Caco-2 (cell line): ENCODE measurements at regions not wholly inside any gene's neighbourhood (a gene's known extent, or its start where the extent isn't known, plus 50 kb on each side); places are given as distances from the start of the nearest gene placed in this dataset.

Source experiments
- BruUV-seq: library from RNA; stranded (reverse); fragments of 400-500 nt; replicated peaks from 2 replicates; lab custom pipeline; 2021; lab: Mats Ljungman, UMichigan
- CTCF ChIA-PET: fragments of 300-600 bp; sonication (Branson Sonifier 250); formaldehyde crosslinking; loops from one replicate; lab custom pipeline; 2022; ENCODE audit warnings: antibody characterized with exemption; lab: Charles Lee
- POLR2A ChIA-PET: fragments of 300-600 bp; sonication (Branson Sonifier 250); formaldehyde crosslinking; loops from one replicate; lab custom pipeline; 2022; ENCODE audit warnings: antibody characterized with exemption; lab: Charles Lee
- DNase-seq, 2 experiments: peaks; one replicate each; pipeline versions ENCODE4 v3.0.0 to v3.0.0-alpha.2; 2020 to 2022
- H3K27me3 ChIP-seq: replicated peaks from 2 replicates; pipeline ENCODE4 v1.6.0; 2011; ENCODE audit warnings: low read length; ENCODE audit not compliant: control insufficient read depth, insufficient read depth
- H3K36me3 ChIP-seq: 2 replicates; pipeline ENCODE4 v1.5.1; 2011; ENCODE audit warnings: low read length; ENCODE audit not compliant: control insufficient read depth, insufficient read depth
- H3K4me1 ChIP-seq: fragments of 250-450 bp; sonication (Bioruptor Pico); 2 replicates; pipeline ENCODE4 v1.5.1; 2020; ENCODE audit warnings: mild to moderate bottlenecking
- H3K4me3 ChIP-seq: 2 replicates; pipeline ENCODE4 v1.5.1; 2011; ENCODE audit warnings: low read depth, mild to moderate bottlenecking, control low read depth, low read length
- H3K9me3 ChIP-seq: fragments of 250-450 bp; sonication (Bioruptor Pico); 2 replicates; pipeline ENCODE4 v1.5.1; 2020; ENCODE audit warnings: mild to moderate bottlenecking, moderate library complexity
- H3K27ac Mint-ChIP-seq: one replicate; pipeline ENCODE4 v1.8.0; 2022; ENCODE audit warnings: mixed read lengths; ENCODE audit not compliant: unreplicated experiment
- H3K27me3 Mint-ChIP-seq: one replicate; pipeline ENCODE4 v1.8.0; 2022; ENCODE audit warnings: mixed read lengths; ENCODE audit not compliant: insufficient read depth, unreplicated experiment
- H3K36me3 Mint-ChIP-seq: one replicate; pipeline ENCODE4 v1.8.0; 2022; ENCODE audit warnings: mild to moderate bottlenecking, mixed read lengths; ENCODE audit not compliant: insufficient read depth, unreplicated experiment
- H3K4me1 Mint-ChIP-seq: one replicate; pipeline ENCODE4 v1.8.0; 2022; ENCODE audit warnings: low read depth, mixed read lengths; ENCODE audit not compliant: unreplicated experiment
- H3K4me3 Mint-ChIP-seq: one replicate; pipeline ENCODE4 v1.8.0; 2022; ENCODE audit warnings: mild to moderate bottlenecking, moderate library complexity, mixed read lengths; ENCODE audit not compliant: unreplicated experiment
- H3K9me3 Mint-ChIP-seq: one replicate; pipeline ENCODE4 v1.8.0; 2022; ENCODE audit warnings: mixed read lengths; ENCODE audit not compliant: unreplicated experiment
- intact Hi-C: fragments of 100-400 bp; cut with micrococcal nuclease; formaldehyde crosslinking; loops from one replicate; pipeline ENCODE4 v1.10.0; 2022; ENCODE audit not compliant: unreplicated experiment
- TF ChIP-seq, protein P1 (sequence below), 2 experiments: fragments of 200-600 bp in 1 of 2; IDR thresholded peaks; 1 replicate in 1 of 2; 2 replicates in 1 of 2; pipeline versions ENCODE4 v1.5.1 to v1.8.0; 2011 to 2022; ENCODE audit warnings: antibody characterized with exemption in 1 of 2, control low read depth in 1 of 2, inconsistent platforms in 1 of 2, low read depth in 1 of 2, low read length in 1 of 2, mild to moderate bottlenecking in 1 of 2, moderate library complexity in 1 of 2; ENCODE audit not compliant: insufficient read depth in 1 of 2, severe bottlenecking in 1 of 2, unreplicated experiment in 1 of 2

DNA sequence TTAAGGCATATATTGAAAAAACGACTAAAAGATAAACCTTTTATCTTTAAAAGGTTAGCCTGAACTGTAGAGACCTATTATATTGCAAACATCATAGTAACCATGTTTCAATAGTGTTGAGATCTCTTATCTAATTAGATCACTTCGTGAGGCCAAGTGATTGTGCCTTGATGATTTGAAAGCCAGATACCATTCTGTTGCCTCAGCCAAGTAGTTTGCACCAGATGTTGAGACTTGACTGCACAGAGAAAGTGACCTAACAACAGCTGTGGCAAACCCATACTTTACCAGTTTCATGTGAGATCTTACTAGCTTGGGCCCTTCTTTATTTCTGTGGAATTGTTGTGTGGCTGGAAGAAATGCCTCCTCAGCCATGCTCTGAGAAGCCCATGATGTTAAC, 717.3 kb downstream of the KCNJ2 start:
- Mint-ChIP-seq H3K4me3 (no peak overlapping the region), H3K36me3 (no peaks in the 10 kb centered on the region), H3K27ac (no peak overlapping the region), H3K4me1 (no peaks in the 10 kb centered on the region), H3K27me3 (peaks cover 10% of the 10 kb centered on the region), H3K9me3 (no peaks in the 10 kb centered on the region)
- BruUV-seq = no TSS peak
- DNase-seq = no peak
- intact Hi-C loops = no loop called here
- H3K36me3 ChIP-seq = no peaks in the 10 kb centered on the region
- no peak overlapping the region for H3K4me3 ChIP-seq
- CTCF ChIA-PET = no interaction called here
- POLR2A ChIA-PET = no interaction called here
- H3K9me3 ChIP-seq = no peaks in the 10 kb centered on the region
- no peaks in the 10 kb centered on the region for H3K4me1 ChIP-seq
- TF ChIP-seq, protein P1, sequence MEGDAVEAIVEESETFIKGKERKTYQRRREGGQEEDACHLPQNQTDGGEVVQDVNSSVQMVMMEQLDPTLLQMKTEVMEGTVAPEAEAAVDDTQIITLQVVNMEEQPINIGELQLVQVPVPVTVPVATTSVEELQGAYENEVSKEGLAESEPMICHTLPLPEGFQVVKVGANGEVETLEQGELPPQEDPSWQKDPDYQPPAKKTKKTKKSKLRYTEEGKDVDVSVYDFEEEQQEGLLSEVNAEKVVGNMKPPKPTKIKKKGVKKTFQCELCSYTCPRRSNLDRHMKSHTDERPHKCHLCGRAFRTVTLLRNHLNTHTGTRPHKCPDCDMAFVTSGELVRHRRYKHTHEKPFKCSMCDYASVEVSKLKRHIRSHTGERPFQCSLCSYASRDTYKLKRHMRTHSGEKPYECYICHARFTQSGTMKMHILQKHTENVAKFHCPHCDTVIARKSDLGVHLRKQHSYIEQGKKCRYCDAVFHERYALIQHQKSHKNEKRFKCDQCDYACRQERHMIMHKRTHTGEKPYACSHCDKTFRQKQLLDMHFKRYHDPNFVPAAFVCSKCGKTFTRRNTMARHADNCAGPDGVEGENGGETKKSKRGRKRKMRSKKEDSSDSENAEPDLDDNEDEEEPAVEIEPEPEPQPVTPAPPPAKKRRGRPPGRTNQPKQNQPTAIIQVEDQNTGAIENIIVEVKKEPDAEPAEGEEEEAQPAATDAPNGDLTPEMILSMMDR (IDR thresholded peaks at IDR 0.05; ENCODE audit: insufficient read depth in 1 of 2, low read depth in 1 of 2, low read length in 1 of 2, severe bottlenecking in 1 of 2, unreplicated experiment in 1 of 2) = no peak
- H3K27me3 ChIP-seq = no peaks in the 10 kb centered on the region

DNA sequence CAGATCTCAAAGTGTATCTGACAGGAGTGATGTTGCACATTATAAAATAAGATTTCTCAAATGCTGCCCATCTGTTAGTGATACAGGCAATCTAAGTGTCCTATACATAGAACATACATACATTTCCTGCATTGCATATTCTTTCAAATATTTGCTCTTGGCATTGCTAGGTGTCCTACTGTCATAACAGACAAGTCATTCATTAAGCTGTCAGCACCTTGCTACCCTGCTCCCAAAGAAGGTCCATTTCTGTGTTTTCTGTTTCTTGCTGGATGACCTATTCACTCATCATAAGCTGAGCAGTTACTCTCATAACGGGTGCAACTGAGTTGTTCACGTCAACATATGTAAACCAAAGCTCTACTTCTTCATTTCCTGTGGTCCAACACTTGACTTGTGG, 719.0 kb downstream of the KCNJ2 start:
- intact Hi-C loops = no loop called here
- TF ChIP-seq, protein P1 (IDR thresholded peaks at IDR 0.05; ENCODE audit: insufficient read depth in 1 of 2, low read depth in 1 of 2, low read length in 1 of 2, severe bottlenecking in 1 of 2, unreplicated experiment in 1 of 2) = no peak

DNA sequence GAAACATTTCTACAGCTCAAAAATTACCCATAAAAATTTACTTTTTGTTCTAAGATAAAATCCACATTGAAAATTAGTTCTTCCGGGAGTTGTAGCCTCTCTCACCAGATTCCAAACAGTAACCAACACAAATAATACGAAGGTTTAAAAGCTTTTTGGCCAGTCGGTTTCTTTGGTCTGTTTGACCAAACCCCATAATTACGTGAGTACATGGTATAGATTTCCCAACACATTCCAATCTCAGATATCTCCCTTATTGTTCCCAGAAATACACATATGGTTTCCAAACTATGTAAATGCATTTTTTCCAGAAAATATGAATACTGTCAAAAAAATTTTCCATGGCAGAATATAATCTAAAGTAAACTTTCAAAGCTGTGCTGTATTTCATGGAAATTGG, 722.0 kb downstream of the KCNJ2 start:
- no peaks in the 10 kb centered on the region for H3K9me3 Mint-ChIP-seq
- peaks cover 4% of the 10 kb centered on the region; the same call in 1 of the 2 replicates for H3K9me3 ChIP-seq
- no peak overlapping the region for H3K27ac Mint-ChIP-seq
- CTCF ChIA-PET = no interaction called here
- BruUV-seq = no TSS peak
- no peak for DNase-seq
- H3K36me3 ChIP-seq = no peaks in the 10 kb centered on the region
- H3K36me3 Mint-ChIP-seq = no peaks in the 10 kb centered on the region
- POLR2A ChIA-PET = no interaction called here
- no peak overlapping the region for H3K4me3 Mint-ChIP-seq
- intact Hi-C loops = no loop called here
- H3K4me1 Mint-ChIP-seq = no peaks in the 10 kb centered on the region
- no peak overlapping the region for H3K4me3 ChIP-seq
- TF ChIP-seq, protein P1 (IDR thresholded peaks at IDR 0.05; ENCODE audit: insufficient read depth in 1 of 2, low read depth in 1 of 2, low read length in 1 of 2, severe bottlenecking in 1 of 2, unreplicated experiment in 1 of 2) = no peak
- H3K27me3 ChIP-seq = no peaks in the 10 kb centered on the region
- no peaks in the 10 kb centered on the region for H3K4me1 ChIP-seq
- peaks cover 6% of the 10 kb centered on the region for H3K27me3 Mint-ChIP-seq

More for the DNA sequence above, 719.0 kb downstream of the KCNJ2 start:
- Histone ChIP-seq H3K4me3 (no peak overlapping the region), H3K4me1 (no peaks in the 10 kb centered on the region), H3K9me3 (no peaks in the 10 kb centered on the region), H3K36me3 (no peaks in the 10 kb centered on the region), H3K27me3 (no peaks in the 10 kb centered on the region)
- Mint-ChIP-seq H3K27me3 (peaks cover 4% of the 10 kb centered on the region), H3K4me1 (no peaks in the 10 kb centered on the region), H3K36me3 (no peaks in the 10 kb centered on the region), H3K4me3 (no peak overlapping the region), H3K27ac (no peak overlapping the region), H3K9me3 (no peaks in the 10 kb centered on the region)
- POLR2A ChIA-PET = no interaction called here
- no peak for DNase-seq
- no TSS peak for BruUV-seq
- CTCF ChIA-PET = interaction anchor here (0.5 kb wide), 1 partner anchor 1839 kb away, joined by 3 read pairs; no protein-coding TSS in a partner anchor
